MCF 10A (cell line): ENCODE measurements at regions not wholly inside any gene's neighbourhood (a gene's known extent, or its start where the extent isn't known, plus 50 kb on each side); places are given as distances from the start of the nearest gene placed in this dataset.

Source experiments
- BruUV-seq: library from RNA; stranded (reverse); fragments of 400-500 nt; replicated peaks from 2 replicates; lab custom pipeline; 2021; lab: Mats Ljungman, UMichigan
- CTCF ChIA-PET: fragments of 300-600 bp; sonication (Branson Sonifier 250); formaldehyde crosslinking; extraction: SDS; loops from one replicate; lab custom pipeline; 2021; ENCODE audit warnings: antibody characterized with exemption, inconsistent platforms; lab: Yijun Ruan, JAX
- POLR2A ChIA-PET: fragments of 300-600, 350-650 bp; sonication (Branson Sonifier 250); formaldehyde crosslinking; extraction: SDS; loops from one replicate; lab custom pipeline; 2020; ENCODE audit warnings: antibody characterized with exemption, inconsistent platforms; lab: Yijun Ruan, JAX
- DNase-seq: peaks from one replicate; pipeline ENCODE4 v3.0.0-alpha.2; 2018; ENCODE audit not compliant: unreplicated experiment
- H3K27ac Mint-ChIP-seq: one replicate; pipeline ENCODE4 v1.8.0; 2022; ENCODE audit warnings: mild to moderate bottlenecking, low read depth, mixed read lengths; ENCODE audit not compliant: unreplicated experiment
- H3K27me3 Mint-ChIP-seq: one replicate; pipeline ENCODE4 v1.8.0; 2022; ENCODE audit warnings: mixed read lengths; ENCODE audit not compliant: insufficient read depth, unreplicated experiment
- H3K36me3 Mint-ChIP-seq: one replicate; pipeline ENCODE4 v1.8.0; 2022; ENCODE audit warnings: mild to moderate bottlenecking, moderate library complexity, mixed read lengths; ENCODE audit not compliant: insufficient read depth, unreplicated experiment
- H3K4me1 Mint-ChIP-seq: one replicate; pipeline ENCODE4 v1.8.0; 2022; ENCODE audit warnings: mixed read lengths; ENCODE audit not compliant: insufficient read depth, unreplicated experiment
- H3K4me3 Mint-ChIP-seq: one replicate; pipeline ENCODE4 v1.8.0; 2022; ENCODE audit warnings: mild to moderate bottlenecking, moderate library complexity, mixed read lengths; ENCODE audit not compliant: unreplicated experiment
- H3K9me3 Mint-ChIP-seq: one replicate; pipeline ENCODE4 v1.8.0; 2022; ENCODE audit warnings: mixed read lengths; ENCODE audit not compliant: unreplicated experiment
- CTCF ChIP-seq: fragments of 200-600 bp; IDR thresholded peaks from one replicate; pipeline ENCODE4 v1.8.0; 2022; ENCODE audit warnings: antibody characterized with exemption, mild to moderate bottlenecking; ENCODE audit not compliant: unreplicated experiment
- intact Hi-C: fragments of 100-400 bp; cut with micrococcal nuclease; formaldehyde crosslinking; loops from 2 replicates; pipeline ENCODE4 v1.14.1; 2022

DNA sequence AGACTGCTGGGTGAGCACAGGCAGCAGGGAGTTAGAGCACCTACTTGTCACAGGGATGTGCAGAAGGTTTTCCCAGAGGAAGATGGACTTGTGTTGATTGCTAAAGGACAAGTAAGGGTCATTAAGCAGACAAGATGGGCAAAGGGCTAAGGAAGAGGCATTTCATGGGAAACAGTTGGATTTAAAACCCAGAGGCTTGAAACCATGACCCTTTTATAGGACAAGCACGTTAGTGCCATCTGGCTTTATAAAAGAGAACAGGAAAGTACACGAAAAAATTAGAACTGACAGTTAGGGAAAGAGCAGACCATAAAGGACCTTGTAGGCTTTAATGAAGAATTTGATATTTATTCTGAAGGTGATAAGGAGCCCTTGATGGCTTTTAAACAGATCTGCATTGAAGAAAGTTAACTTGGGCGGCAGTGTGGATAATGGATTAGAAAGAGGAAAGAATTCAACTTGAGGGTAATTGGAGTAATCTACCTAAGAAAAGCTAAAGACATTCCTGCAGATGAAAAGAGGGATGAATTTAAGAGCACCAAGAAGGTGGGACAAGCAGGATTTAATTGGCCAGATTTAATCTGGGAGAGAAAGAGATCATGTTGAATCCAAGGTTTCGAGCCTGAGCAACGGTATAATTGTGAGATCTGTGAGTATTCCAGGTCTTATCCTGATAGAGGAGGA is 68.6 kb downstream of the ZC3H11B start:
- Mint-ChIP-seq H3K9me3 (no peaks in the 10 kb centered on the region), H3K36me3 (no peaks in the 10 kb centered on the region), H3K27ac (no peak overlapping the region), H3K27me3 (peaks cover 76% of the 10 kb centered on the region), H3K4me1 (no peaks in the 10 kb centered on the region), H3K4me3 (no peak overlapping the region)
- BruUV-seq = no TSS peak
- ChIA-PET CTCF (interaction anchor here (0.7 kb wide), 1 partner anchor 11 kb away, joined by 3 read pairs; no protein-coding TSS in a partner anchor), POLR2A (no interaction called here)
- intact Hi-C loops = no loop called here
- DNase-seq = peak; percentile 20
- no peak for TF ChIP-seq CTCF

DNA sequence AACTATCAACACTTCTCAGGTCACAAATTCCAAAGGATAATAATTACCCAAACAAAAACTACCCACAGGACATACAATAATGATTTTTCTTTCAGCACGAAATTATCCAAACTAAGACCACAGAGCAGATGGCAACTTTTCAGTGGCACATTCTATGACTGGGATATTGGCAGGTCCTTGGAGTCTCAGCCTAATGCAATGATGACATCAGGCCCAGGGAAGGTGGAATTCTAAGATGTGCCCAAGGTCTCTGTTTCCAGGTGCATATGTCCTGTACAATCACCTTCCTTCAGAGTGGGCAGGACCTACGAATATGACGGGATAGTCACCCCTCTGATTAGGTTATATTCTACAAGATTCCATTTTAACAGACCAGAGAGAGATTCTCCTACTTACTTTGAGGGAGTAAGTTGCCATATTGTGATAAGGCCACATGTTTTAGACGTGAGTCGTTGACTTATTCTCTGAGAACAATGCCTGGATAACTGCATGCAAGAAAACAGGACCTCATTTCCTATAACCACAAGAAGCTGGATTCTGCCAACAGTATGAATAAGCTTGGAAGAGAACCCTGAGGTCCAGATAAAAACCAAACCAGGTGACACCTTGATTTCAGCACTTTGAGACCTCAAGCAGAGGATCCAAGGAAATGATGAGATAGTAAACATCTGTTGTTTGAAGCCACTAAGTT is 69.9 kb downstream of the ZC3H11B start:
- H3K9me3 Mint-ChIP-seq = no peaks in the 10 kb centered on the region
- intact Hi-C loops = no loop called here
- CTCF ChIA-PET = interaction anchor here (0.6 to 6.9 kb wide), 2 partner anchors 25 to 93 kb away, joined by 3 to 32 read pairs; no protein-coding TSS in a partner anchor
- no peaks in the 10 kb centered on the region for H3K4me1 Mint-ChIP-seq
- H3K27ac Mint-ChIP-seq = no peak overlapping the region
- H3K4me3 Mint-ChIP-seq = no peak overlapping the region
- DNase-seq = no peak
- TF ChIP-seq CTCF = no peak
- no TSS peak for BruUV-seq
- peaks cover 76% of the 10 kb centered on the region for H3K27me3 Mint-ChIP-seq
- no peaks in the 10 kb centered on the region for H3K36me3 Mint-ChIP-seq
- POLR2A ChIA-PET = no interaction called here

DNA sequence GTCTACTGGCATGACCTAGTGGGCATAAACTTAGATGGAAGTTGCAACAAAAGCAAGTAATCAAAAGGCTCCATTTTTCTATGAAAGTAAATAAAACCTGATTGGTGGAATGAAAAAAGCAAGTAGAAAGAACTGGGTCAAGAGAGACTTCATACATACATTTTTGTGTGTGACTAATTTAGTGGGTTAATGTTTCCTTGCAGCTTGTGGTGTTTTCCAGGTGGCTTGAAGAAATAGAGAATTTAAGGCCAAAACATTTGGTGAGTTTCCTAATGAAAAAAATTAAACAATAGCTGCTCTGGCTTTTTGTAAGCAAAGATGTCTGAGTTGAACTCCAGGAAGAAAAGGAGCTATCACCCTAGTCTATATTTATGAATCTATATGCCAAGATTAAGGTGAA is 71.0 kb downstream of the ZC3H11B start:
- TF ChIP-seq CTCF = no peak
- ChIA-PET POLR2A (interaction anchor here (0.7 kb wide), 1 partner anchor 14 kb away, joined by 3 read pairs; no protein-coding TSS in a partner anchor), CTCF (interaction anchor here (6.9 kb wide), 1 partner anchor 26 kb away, joined by 32 read pairs; no protein-coding TSS in a partner anchor)
- BruUV-seq = no TSS peak
- intact Hi-C loops = no loop called here
- no peaks in the 10 kb centered on the region for H3K36me3 Mint-ChIP-seq
- H3K4me1 Mint-ChIP-seq = no peaks in the 10 kb centered on the region
- peaks cover 72% of the 10 kb centered on the region for H3K27me3 Mint-ChIP-seq
- H3K27ac Mint-ChIP-seq = no peak overlapping the region
- no peak for DNase-seq
- H3K9me3 Mint-ChIP-seq = no peaks in the 10 kb centered on the region
- no peak overlapping the region for H3K4me3 Mint-ChIP-seq

DNA sequence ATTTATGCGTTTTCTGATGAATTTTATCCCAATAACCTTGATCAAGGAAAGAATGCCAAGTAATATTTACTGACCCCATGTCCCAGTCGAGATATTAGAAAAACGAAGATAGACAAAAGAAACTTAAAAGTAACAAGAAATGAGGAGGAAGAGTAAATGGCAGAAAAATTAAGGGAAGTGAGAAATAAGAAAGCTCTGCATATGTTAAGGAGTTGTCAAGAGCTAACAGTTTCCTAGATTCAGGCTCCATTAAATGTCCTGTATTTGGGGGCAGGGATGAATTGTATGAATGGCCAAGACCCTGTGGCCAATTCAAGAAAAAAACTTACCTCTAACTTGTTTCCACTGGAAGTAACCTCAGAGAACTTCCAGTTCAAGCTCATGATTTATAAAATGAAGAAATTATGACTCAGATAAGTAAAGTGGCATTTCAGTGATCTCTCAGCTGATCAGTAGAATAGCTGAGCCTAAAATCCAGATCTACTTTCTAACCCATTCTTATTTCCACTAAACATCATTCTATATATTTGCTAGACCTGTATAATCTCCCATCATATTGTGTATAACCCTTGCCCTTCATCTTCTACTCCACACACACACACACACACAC is 73.2 kb downstream of the ZC3H11B start:
- intact Hi-C loops = no loop called here
- no peak for DNase-seq
- peaks cover 81% of the 10 kb centered on the region for H3K27me3 Mint-ChIP-seq
- ChIA-PET CTCF (interaction anchor here (1.0 to 6.9 kb wide), 8 partner anchors 9 to 1210 kb away, joined by 3 to 32 read pairs (median 3); no protein-coding TSS in a partner anchor), POLR2A (interaction anchor here (0.6 to 1.0 kb wide), 2 partner anchors 10 to 80 kb away, joined by 3 to 5 read pairs; no protein-coding TSS in a partner anchor)
- BruUV-seq = no TSS peak
- H3K36me3 Mint-ChIP-seq = no peaks in the 10 kb centered on the region
- H3K27ac Mint-ChIP-seq = no peak overlapping the region
- H3K4me1 Mint-ChIP-seq = no peaks in the 10 kb centered on the region
- no peak overlapping the region for H3K4me3 Mint-ChIP-seq
- H3K9me3 Mint-ChIP-seq = no peaks in the 10 kb centered on the region
- TF ChIP-seq CTCF = no peak
